Right forelimb (tissue), 1 donor: ENCODE measurements at regions not wholly inside any gene's neighbourhood (a gene's known extent, or its start where the extent isn't known, plus 50 kb on each side); places are given as distances from the start of the nearest gene placed in this dataset.
"Not testable (repeated sequence)": the region's sequence is repeated elsewhere in the genome, so short reads cannot be mapped to it uniquely, and the experiment has no call there.

Experiments
- DNase-seq: peaks from one replicate; pipeline ENCODE4 v3.0.0-alpha.2; 2018

- DNase-seq = not testable (repeated sequence)
These were observed 332.5 kb downstream of the DLEU7 start for GRCh38 chr13:50510885-50511545.

GRCh38 chr13:50511877-50512341, 331.6 kb downstream of the DLEU7 start:
- DNase-seq = no peak

- DNase-seq = peak; percentile 79
These were observed 330.8 kb downstream of the DLEU7 start for GRCh38 chr13:50512474-50513299.

GRCh38 chr13:50513300-50513877, 330.1 kb downstream of the DLEU7 start:
- no peak for DNase-seq

- DNase-seq = no peak
These were observed 329.2 kb downstream of the DLEU7 start for GRCh38 chr13:50514249-50514648.

GRCh38 chr13:50518131-50518530, 325.4 kb downstream of the DLEU7 start:
- no peak for DNase-seq

- DNase-seq = no peak
These were observed 324.7 kb downstream of the DLEU7 start for GRCh38 chr13:50518781-50519201.

- no peak for DNase-seq
These were observed 323.6 kb downstream of the DLEU7 start for GRCh38 chr13:50519866-50520265.

GRCh38 chr13:50521006-50521830, 322.3 kb downstream of the DLEU7 start:
- no peak for DNase-seq

- DNase-seq = no peak
These were observed 321.7 kb downstream of the DLEU7 start for GRCh38 chr13:50521831-50522149.

- no peak for DNase-seq
These were observed 321.0 kb downstream of the DLEU7 start for GRCh38 chr13:50522506-50522905.

GRCh38 chr13:50523307-50523706, 320.2 kb downstream of the DLEU7 start:
- no peak for DNase-seq

GRCh38 chr13:50524560-50524959, 318.9 kb downstream of the DLEU7 start:
- DNase-seq = no peak

- DNase-seq = no peak
These were observed 316.8 kb downstream of the DLEU7 start for GRCh38 chr13:50526661-50527071.

GRCh38 chr13:50527188-50527587, 316.3 kb downstream of the DLEU7 start:
- DNase-seq = no peak

GRCh38 chr13:50527612-50528509, 315.6 kb downstream of the DLEU7 start:
- DNase-seq = no peak

- peak; percentile 86 for DNase-seq
These were observed 314.2 kb downstream of the DLEU7 start for GRCh38 chr13:50529154-50529882.

GRCh38 chr13:50531917-50532899, 311.3 kb downstream of the DLEU7 start:
- no peak for DNase-seq

GRCh38 chr13:50535050-50535449, 308.4 kb downstream of the DLEU7 start:
- DNase-seq = no peak

GRCh38 chr13:50537029-50537428, 306.5 kb downstream of the DLEU7 start:
- DNase-seq = no peak
